Skin epidermis (tissue), 12 donors: ENCODE measurements at regions not wholly inside any gene's neighbourhood (a gene's known extent, or its start where the extent isn't known, plus 50 kb on each side); places are given as distances from the start of the nearest gene placed in this dataset.
"Not testable (repeated sequence)": the region's sequence is repeated elsewhere in the genome, so short reads cannot be mapped to it uniquely, and the experiment has no call there.

ENCODE experiments used
- H3K27ac ChIP-seq, 21 experiments: fragments of 200-600 bp; sonication (generic) in 11 of 21; one replicate each; pipeline ENCODE4 v1.5.0; 2020; ENCODE audit warnings: mild to moderate bottlenecking in 3 of 21, inconsistent platforms in 2 of 21, moderate library complexity in 2 of 21
- H3K4me3 ChIP-seq, 7 experiments: fragments of 200-600 bp; sonication (generic) in 2 of 7; one replicate each; pipeline ENCODE4 v1.5.0; 2020; ENCODE audit warnings: inconsistent platforms in 2 of 7, mild to moderate bottlenecking in 2 of 7, moderate library complexity in 1 of 7

DNA sequence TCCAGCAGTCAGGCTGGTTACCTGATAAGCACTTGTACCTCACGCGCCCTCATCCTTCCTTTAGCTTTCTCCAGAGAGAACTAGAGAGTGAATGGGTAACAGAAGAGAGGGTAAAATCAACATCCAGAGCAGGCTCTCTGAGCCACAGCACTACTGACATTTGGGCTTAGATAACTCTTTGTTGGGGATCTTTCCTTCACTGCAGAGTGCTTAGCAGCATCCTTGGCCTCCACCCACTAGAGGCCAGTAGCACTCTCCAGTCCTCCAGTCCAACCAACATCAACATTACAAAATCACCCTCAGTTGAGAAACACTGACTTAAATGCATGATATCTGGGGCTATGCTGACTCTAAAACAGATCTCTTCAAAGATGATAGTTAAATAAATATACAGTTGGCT lies 220.7 kb downstream of the TACR3 start:
- Histone ChIP-seq H3K27ac (no peak overlapping the region), H3K4me3 (no peak overlapping the region)

DNA sequence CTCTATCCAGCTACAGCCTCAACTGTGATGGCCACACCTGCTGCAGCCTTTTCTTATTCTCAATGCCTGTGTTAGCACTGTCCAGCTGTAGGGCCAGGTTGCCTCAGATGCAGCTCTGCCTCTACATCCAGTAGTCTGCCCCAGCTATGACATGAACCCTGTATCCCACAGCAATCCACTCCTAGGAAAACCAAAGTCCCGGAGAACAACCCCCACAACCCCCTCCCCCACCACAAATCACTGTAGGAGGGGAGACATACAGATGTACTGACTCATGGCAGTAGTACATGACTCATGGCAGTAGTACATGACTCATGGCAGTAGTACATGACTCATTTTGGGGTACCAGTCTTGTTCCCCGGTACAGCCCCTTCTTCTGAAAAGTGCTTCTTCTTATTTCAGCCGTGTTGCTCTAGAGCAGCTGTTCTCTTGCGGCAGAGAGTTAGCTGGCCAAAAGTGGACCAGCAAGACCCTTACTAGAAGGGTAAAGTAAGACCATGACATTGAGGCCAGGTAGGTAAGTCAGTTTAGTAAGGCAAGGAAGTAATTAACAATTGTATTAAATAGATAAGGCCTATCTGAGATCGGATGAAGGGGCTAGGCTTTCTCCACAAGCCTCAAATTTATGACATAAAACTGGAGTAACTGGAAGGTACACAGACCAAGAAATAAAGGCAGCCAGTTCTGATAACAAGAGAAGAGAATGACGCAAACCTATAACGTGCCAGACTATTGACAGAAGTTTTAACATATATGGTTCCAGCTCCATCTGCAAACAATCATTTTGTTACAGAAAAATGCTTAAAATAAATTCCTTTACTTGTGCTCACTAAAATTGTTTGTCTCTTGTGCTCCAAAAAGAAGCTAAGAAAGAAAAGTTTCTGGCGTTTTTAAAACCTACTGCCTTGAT lies 221.4 kb downstream of the TACR3 start:
- Histone ChIP-seq H3K4me3 (no peak overlapping the region), H3K27ac (no peak overlapping the region)

DNA sequence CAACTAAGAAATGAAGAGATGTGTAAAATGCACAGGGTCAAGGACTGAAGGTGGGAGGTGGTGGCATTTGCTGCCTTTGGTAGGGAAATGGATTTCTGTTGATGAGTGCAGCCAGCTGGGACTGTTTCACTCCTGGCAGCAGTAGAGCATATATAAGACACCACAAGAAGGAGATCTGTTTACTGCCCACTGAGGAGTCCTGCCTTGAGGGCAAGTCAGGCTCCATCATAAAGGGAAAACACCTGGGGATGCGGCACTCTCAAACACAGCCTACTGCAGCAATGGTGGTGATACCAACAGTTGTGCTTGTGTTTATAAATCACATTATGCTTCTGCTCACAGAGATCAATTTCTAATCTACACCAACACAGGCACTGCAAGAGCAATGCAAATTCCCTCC lies 222.1 kb downstream of the TACR3 start:
- Histone ChIP-seq H3K27ac (no peak overlapping the region), H3K4me3 (no peak overlapping the region)

GRCh38 chr4:103496800-103497199 lies 223.0 kb downstream of the TACR3 start:
- Histone ChIP-seq H3K27ac (no peak overlapping the region), H3K4me3 (no peak overlapping the region)

DNA sequence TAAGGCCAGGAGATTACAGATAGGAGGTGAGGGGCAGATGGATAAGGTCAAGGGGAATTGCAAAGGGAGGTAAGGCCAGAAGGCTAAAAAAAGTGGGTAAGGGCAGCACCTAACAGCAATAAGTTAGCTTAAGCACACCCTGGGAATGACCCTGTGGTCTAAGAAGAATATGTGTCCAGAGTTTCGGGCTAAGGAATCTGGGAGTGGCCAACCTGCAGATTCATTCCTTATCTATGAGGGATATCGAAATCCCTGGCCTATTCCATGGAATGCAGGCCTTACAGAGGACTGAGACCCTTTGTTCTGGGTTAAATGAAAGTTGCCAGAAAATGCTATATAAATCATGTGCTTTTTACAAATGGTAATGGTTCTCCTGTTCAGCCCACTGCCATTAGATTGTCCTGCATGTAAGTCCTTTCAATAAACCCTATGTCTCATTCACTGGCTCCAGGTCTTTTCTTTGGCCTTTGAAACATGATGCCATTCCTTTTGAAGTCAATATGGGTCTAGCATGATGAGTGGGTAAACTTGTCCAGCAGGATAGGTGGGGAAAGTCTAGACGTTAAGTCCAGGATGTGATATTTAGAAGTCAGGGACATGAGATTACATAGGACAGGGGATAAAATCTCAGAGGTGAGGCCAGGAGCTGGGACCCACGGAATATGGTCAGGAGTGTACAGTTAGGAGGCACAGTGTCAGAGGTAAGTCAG lies 226.2 kb downstream of the TACR3 start:
- Histone ChIP-seq H3K27ac (no peak overlapping the region), H3K4me3 (no peak overlapping the region)

DNA sequence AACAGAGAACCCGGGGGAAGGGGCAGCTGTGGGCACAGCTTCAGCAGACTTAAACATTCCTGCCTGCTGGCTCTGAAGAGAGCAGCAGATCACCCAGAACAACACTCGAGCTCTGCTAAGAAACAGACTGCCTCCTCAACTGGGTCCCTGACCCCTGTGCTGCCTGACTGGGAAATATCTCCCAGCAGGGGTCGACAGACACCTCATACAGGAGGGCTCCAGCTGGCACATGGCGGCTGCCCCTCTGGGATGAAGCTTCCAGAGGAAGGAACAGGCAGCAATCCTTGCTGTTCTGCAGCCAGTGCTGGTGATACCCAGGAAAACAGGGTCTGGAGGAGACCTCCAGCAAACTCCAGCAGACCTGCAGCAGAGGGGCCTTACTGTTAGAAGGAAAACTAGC lies 234.5 kb downstream of the TACR3 start:
- not testable (repeated sequence) for H3K4me3 ChIP-seq, H3K27ac ChIP-seq

DNA sequence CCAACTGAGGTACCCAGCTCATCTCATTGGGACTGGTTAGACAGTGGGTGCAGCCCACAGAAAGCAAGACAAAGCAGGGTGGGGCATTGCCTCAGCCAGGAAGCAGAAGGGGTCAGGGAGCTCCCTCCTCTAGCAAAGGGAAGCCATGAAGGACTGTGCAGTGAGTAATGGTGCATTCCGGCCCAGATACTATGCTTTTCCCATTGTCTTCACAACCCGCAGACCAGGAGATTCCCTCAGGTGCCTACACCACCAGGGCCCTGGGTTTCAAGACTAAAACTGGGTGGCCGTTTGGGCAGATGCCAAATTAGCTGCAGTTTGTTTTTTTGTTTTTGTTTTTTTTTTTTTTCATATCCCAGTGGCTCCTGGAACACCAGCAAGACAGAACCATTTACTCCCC lies 235.3 kb downstream of the TACR3 start:
- Histone ChIP-seq H3K27ac (no peak overlapping the region), H3K4me3 (no peak overlapping the region)

DNA sequence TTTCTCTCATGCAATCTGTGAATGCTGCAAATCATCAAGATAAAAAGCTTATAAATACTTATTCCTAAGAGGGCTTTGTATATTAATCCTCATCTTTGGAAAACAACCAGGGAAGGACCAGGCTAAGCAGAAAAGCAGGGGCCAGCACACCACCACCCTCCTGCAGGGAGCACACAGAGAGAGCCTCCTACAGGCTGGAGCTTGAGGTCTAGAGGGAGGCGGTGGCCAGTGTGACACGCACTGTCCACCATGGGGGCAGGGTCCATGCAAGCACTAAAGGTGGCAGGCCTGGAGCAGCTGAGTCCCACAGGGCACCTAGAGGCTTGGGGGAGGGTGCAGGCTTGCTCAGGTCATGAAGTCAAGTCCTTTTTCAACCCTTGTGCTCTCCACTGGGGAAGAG lies 236.9 kb downstream of the TACR3 start:
- Histone ChIP-seq H3K27ac (no peak overlapping the region), H3K4me3 (no peak overlapping the region)

GRCh38 chr4:103482471-103482870 lies 237.3 kb downstream of the TACR3 start:
- Histone ChIP-seq H3K27ac (no peak overlapping the region), H3K4me3 (no peak overlapping the region)

GRCh38 chr4:103478734-103479133 lies 241.1 kb downstream of the TACR3 start:
- no peak overlapping the region for H3K4me3 ChIP-seq
- H3K27ac ChIP-seq = no peak overlapping the region

DNA sequence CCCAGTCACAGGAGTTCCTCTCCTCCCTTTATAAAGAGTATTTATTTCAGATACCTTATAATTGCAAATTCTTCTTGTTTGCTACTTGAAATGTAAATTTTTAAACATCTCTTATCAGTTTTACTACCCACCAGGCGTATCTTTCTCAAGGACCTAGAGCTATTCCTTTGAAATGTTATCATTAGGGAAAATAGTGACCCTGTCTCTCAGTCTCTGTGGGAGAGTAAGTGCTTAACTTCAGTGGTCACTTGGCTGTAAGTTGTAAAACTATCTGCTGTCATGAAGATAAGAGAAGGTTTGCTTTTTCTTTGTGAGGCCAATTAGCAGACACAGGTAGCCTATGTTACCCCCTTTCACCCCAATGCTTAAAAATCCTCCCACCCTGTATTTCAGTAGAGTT lies 241.6 kb downstream of the TACR3 start:
- Histone ChIP-seq H3K4me3 (no peak overlapping the region), H3K27ac (no peak overlapping the region)

DNA sequence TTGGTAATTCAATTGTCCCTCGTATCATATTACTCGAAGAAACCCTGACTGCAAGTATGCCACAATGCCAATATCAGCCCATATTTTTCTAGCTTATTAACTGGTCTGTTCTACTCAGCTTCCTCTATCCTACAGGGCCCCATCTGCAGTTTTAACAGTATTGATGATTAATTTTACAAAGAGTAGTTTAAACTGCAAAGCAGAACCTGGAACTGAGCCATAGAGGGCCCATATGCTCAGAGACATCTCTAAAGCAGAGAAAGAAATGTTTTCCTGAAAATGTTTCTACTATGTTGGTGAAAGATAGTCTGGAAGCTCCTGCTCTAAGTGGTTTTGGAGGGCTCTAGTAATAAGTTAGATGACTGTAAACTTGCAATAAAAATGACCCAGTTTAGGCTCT lies 259.4 kb upstream of the CENPE start:
- H3K4me3 ChIP-seq = no peak overlapping the region
- H3K27ac ChIP-seq = no peak overlapping the region

DNA sequence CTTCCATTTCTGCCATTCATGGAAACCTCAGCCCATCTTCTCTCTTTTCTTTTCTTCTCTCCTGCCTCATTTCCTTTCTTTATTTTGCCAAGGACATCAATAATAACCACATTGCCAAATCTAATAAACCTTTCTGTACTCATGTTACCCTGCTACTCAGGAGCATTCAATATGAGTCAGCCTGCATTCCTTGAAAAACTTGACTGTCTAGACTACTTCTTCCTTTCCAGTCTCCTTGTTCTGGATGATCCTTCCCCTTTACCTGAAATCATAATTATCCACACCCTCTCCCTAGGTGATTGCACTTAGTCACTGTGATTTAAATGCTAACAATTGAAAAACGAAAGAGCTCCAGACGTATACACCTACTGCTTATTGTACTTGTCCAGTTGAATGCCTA lies 253.2 kb upstream of the CENPE start:
- no peak overlapping the region for H3K4me3 ChIP-seq
- no peak overlapping the region for H3K27ac ChIP-seq

GRCh38 chr4:103450693-103451092 lies 252.6 kb upstream of the CENPE start:
- Histone ChIP-seq H3K4me3 (no peak overlapping the region), H3K27ac (no peak overlapping the region)

DNA sequence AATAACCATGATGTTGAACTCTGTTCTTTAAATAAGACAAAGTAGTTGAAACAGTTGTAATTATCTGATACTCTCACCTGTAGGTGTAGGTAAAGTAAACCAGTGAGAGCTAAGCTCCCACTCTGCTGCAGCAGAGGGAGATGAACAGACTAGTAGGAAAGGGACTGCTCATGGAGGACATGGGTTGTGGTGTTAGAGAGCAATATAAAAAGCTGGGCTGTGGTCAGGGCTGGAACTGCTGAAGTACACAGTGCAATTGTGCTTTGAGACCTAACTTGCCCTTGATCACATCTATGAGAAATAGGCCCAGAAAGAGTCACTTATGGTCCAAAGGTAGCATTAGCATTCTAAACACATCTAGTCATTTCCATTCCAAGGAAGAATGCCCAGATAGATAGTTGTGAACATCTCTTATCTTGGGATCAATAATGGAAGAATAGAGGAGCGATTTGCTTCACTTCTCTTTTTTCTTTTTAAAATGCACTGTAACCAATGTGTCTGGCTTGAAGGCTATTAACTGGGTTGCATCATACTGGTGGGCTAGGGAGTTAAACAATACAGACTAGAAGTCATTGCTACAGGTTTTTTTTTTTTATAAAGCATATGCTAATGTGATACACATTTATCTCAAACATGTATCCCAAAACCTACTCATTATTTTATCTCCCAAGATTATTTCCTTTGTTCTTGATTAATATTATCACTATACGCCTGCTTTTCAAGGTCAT lies 251.3 kb upstream of the CENPE start:
- H3K4me3 ChIP-seq = no peak overlapping the region
- no peak overlapping the region for H3K27ac ChIP-seq

- Histone ChIP-seq H3K4me3 (no peak overlapping the region), H3K27ac (no peak overlapping the region)
Measured at GRCh38 chr4:103445377-103445776, 247.2 kb upstream of the CENPE start.

DNA sequence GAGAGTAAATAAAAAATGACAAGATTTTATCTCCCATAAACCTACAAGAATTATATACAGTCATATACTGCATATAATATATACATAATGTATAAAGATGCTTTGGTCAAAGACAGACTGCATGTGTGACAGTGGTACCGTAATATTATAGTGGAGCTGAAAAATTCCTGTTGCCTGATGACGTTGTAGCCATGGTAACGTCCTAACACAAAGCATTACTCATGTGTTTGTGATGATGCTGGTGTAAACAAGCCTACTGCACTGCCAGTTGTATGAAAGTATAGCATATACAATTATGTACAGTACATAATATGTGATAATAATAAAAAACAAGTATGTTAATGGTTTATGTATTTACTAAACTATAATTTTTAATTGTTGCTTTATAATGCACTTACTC lies 245.2 kb upstream of the CENPE start:
- H3K27ac ChIP-seq = no peak overlapping the region
- H3K4me3 ChIP-seq = no peak overlapping the region

DNA sequence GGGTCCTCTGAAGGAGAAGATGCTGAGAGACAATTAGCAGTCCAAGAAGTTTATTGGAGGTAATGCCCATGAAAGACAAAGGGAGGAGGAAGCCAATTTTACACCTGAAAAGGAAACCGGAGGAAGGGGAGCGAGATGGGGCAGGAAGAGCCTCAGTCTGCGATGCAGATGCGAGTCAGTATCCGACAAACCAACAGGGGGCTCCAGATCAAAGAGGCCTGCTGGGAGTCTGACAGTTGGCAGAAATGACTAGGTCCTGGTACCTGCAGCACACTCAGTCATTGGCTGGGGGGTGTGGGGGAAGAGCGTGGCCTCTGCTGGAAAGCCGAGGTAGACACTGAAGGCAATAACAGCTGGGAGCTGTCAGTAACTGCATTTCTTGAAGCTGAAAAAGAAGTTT lies 231.1 kb upstream of the CENPE start:
- Histone ChIP-seq H3K4me3 (no peak overlapping the region), H3K27ac (no peak overlapping the region)

DNA sequence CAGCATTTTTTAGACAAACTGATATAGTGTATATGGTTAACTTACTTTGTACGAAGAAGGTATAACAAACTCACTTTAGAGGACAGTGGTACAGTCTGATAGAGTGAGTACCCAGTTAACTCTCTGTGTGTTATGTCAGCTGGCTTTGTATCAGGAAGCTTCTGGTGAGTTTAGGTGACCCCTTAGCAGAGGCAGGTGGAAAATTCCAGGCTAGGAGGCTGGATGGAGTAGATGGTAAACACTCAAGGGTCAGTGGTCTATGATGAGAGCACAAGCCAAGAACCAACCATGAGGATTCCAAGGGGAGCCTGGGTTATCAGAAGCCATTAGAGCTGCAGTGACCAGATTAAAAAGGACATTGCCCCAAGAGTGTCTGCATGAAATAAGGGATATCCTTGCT lies 227.3 kb upstream of the CENPE start:
- Histone ChIP-seq H3K27ac (no peak overlapping the region), H3K4me3 (no peak overlapping the region)

GRCh38 chr4:103424853-103425252 lies 226.7 kb upstream of the CENPE start:
- Histone ChIP-seq H3K4me3 (no peak overlapping the region), H3K27ac (no peak overlapping the region)

GRCh38 chr4:103423261-103423660 lies 225.1 kb upstream of the CENPE start:
- Histone ChIP-seq H3K27ac (no peak overlapping the region), H3K4me3 (no peak overlapping the region)
